Thymus (tissue), 11 donors: ENCODE measurements at regions not wholly inside any gene's neighbourhood (a gene's known extent, or its start where the extent isn't known, plus 50 kb on each side); places are given as distances from the start of the nearest gene placed in this dataset.

Experiments used
- DNase-seq, 9 donors: peaks; one replicate each; pipeline ENCODE4 v3.0.0-alpha.2; 2013; ENCODE audit warnings: low spot score in 9 of 9, low read depth in 6 of 9, missing footprints in 1 of 9
- H3K27ac ChIP-seq, 2 donors: one replicate each; pipeline ENCODE4 v1.5.1; 2013; ENCODE audit warnings: control low read depth in 1 of 2, low read depth in 1 of 2, low read length in 1 of 2, mild to moderate bottlenecking in 1 of 2, moderate library complexity in 1 of 2
- H3K27me3 ChIP-seq, 2 donors: one replicate each; pipeline ENCODE4 v1.5.1; 2013; ENCODE audit warnings: low read length in 1 of 2; ENCODE audit not compliant: control insufficient read depth in 2 of 2, insufficient read depth in 1 of 2
- H3K36me3 ChIP-seq, 2 donors: one replicate each; pipeline ENCODE4 v1.5.1; 2013; ENCODE audit warnings: low read length in 1 of 2, mild to moderate bottlenecking in 1 of 2, moderate library complexity in 1 of 2; ENCODE audit not compliant: control insufficient read depth in 2 of 2, insufficient read depth in 2 of 2
- H3K4me1 ChIP-seq, 2 donors: one replicate each; pipeline ENCODE4 v1.5.1; 2013; ENCODE audit warnings: low read length in 2 of 2; ENCODE audit not compliant: control insufficient read depth in 2 of 2, insufficient read depth in 2 of 2
- H3K4me3 ChIP-seq, 2 donors: one replicate each; pipeline ENCODE4 v1.5.1; 2013; ENCODE audit warnings: low read length in 2 of 2, control low read depth in 1 of 2, mild to moderate bottlenecking in 1 of 2
- H3K9me3 ChIP-seq, 2 donors: one replicate each; pipeline ENCODE4 v1.5.1; 2013; ENCODE audit warnings: low read length in 1 of 2, mild to moderate bottlenecking in 1 of 2; ENCODE audit not compliant: control insufficient read depth in 2 of 2, insufficient read depth in 1 of 2
- WGBS: extraction: QIAGEN DNeasy Blood & Tissue Kit; methylation state at CpG from one replicate; pipeline ENCODE4 v1.1.7; 2013; 5-methylcytosine and 5-hydroxymethylcytosine counted together
- donor health status: healthy.

DNA sequence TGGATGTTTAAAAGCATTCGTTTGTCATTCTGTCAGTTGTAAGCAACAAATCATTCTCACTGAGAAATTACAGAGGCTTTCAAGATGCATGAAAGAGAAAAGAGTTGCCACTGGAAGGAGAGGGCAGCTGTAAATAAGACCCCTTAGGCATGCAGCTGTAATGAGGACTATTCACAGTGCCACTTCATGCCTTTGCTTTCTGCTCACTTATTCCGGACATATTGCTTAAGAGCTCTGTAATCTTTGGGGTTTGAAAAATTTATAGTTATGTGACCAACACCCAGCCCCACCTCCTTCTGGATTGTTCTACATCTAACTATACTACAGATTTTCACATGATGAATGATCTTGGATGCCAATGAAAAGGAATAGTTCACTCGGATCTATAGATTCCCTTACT is 194.8 kb upstream of the DCN start:
- DNase-seq, result no peak
- Histone ChIP-seq H3K27ac (no peak overlapping the region), H3K36me3 (no peaks in the 10 kb centered on the region), H3K27me3 (no peaks in the 10 kb centered on the region), H3K9me3 (no peaks in the 10 kb centered on the region), H3K4me3 (no peak overlapping the region), H3K4me1 (peaks cover 0 to 6% of the 10 kb centered on the region in 2 donors)
- 96% methylated on average over 3 of the region's 3 CpGs for WGBS

DNA sequence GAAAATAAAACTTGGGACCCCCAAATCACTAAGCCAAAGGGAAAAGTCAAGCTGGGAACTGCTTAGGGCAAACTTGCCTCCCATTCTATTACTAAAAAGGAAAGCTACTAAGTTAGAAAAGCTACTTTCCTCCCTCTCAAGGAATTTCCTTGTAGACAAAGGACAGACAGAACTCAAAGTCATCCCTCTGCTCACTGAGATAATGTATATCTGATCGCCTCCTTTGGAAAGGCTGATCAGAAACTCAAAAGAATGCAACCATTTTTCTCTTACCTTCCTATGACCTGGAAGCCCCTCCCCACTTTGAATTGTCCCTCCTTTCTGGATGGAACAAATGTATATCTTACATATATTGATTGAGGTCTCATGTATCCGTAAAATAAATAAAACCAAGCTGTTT is 190.5 kb upstream of the DCN start:
- 98% methylated on average over 2 of the region's 2 CpGs for WGBS
- Histone ChIP-seq H3K4me1 (no peaks in the 10 kb centered on the region), H3K27ac (no peak overlapping the region), H3K9me3 (no peaks in the 10 kb centered on the region), H3K4me3 (no peak overlapping the region), H3K36me3 (no peaks in the 10 kb centered on the region), H3K27me3 (no peaks in the 10 kb centered on the region)
- no peak for DNase-seq

DNA sequence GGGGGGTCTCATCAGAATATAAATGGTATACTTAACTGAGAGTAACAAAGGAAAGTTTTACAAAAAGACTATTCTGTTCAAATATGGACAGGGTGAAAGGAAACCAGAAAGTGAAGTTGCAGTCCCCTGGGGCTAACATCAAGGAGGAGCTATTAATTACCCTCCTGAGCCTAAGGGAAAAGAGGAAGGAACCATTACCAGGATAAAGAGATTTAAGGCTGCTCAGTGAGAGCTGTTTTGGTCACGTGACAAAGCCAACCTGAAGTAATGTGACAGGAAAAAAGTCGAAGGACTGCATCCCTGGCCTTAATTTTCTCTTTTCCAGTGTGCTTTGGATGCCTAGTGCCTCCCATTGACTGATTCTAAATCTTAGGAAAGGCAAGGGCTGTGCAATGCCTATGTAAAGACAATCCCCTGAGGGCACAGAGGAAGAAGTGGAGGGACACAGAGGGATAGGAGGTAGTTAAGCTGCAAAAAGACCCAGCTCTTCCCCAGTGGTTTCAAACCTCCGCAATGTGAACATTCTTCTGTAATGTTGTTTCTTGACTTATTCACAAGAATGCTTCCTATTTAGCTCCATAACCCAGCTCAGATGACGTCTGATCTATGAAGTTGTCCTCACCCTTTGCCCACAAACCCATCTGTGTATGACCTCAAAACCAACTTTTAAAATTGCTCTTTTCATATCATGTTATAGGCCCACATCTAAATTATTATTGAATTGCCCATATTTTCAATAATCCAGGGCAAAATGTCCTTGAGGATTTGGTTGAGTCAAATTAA is 187.7 kb upstream of the DCN start:
- H3K4me3 ChIP-seq, result no peak overlapping the region
- no peaks in the 10 kb centered on the region for H3K27me3 ChIP-seq
- no peaks in the 10 kb centered on the region for H3K4me1 ChIP-seq
- 51% methylated on average over 4 of the region's 4 CpGs for WGBS
- no peak for DNase-seq
- H3K27ac ChIP-seq, result no peak overlapping the region
- H3K9me3 ChIP-seq, result no peaks in the 10 kb centered on the region
- no peaks in the 10 kb centered on the region for H3K36me3 ChIP-seq

DNA sequence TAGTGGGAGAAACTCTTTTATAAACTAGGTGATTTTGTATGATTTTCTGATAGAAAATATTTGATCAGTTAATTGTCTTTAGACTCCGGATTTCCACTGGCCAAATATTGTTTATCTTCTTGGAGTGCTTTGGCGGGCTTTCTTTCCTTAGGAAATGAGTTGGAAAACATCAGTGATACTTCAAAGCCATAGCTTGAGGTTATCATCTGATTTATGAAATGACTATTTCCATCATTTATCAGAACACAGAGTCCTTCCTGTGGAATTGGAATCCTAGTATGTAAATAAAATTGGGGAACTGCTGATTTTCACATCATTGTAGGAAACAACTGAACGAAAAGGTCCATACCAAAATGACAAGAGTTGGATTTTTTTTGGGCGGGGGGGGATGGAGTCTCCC is 186.0 kb upstream of the DCN start:
- no peak overlapping the region for H3K4me3 ChIP-seq
- no peaks in the 10 kb centered on the region for H3K27me3 ChIP-seq
- WGBS, result 93% methylated on average over 4 of the region's 4 CpGs
- no peak overlapping the region for H3K27ac ChIP-seq
- H3K36me3 ChIP-seq, result no peaks in the 10 kb centered on the region
- H3K4me1 ChIP-seq, result no peaks in the 10 kb centered on the region
- no peak for DNase-seq
- no peaks in the 10 kb centered on the region for H3K9me3 ChIP-seq

DNA sequence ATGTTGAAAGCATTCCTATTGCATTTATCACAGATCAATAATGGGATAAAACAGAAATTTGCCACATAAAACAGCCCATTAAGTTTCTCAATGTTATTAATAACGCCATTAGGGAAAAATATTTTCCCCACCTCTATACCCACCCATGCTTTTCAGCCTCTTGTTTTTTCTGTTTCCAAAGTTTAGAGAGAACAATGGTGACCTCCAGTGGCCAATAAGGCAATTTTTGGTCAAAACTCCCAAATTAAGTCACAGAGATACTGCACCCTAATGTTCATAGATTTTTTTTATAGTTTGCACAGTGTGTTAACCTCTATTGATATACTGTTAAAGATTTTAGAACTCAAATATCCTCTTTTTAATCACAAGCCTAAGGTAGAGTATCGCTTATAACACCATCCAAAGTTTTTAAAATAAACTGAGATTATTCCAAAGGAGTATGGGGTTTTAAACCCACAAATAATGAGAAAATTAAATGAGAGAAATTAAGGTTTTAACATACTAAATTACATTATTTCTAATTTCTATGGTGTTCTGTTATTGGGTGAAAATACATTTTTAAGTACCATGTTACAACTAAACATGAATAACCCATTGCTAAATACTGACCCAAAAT is 184.7 kb upstream of the DCN start:
- peak in 1 of 9 donors; percentile 29 for DNase-seq
- no peaks in the 10 kb centered on the region for H3K27me3 ChIP-seq
- no peaks in the 10 kb centered on the region for H3K36me3 ChIP-seq
- no peak overlapping the region for H3K4me3 ChIP-seq
- no peak overlapping the region for H3K27ac ChIP-seq
- H3K9me3 ChIP-seq, result no peaks in the 10 kb centered on the region
- H3K4me1 ChIP-seq, result no peaks in the 10 kb centered on the region
- 73% methylated on average over 2 of the region's 2 CpGs for WGBS

DNA sequence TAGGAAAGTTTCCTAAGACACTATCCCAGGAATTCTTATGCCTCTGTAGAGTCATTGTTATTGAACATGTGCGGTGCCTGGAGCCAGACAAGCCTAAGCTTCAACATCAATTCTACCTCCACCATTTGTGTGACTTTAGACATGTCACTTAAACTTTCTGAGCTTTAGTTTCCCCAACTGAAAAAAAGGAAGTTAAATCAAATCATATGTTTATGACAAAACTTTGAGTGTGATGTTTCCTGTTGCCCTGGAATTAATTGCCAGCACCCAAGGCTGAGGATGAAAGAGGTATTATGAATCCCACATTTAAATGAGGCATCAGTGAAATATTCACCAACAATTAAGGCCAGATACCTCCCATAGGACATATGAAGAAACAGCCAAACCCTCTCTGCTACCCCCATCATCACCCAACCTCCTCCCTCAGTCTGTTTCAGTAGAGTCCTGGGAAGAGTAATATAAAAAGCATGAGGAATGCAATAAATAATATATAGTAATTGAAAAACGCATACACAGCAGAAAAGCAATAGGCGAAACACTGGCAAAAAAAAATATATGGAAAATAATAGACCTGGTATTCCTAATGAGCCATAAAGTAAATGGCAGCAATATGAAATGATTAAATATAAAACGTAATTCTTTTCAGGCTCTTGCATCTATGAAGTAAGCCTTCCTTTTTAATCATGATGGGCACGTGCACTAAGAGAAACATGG is 182.0 kb upstream of the DCN start:
- Histone ChIP-seq H3K4me3 (no peak overlapping the region), H3K4me1 (no peaks in the 10 kb centered on the region), H3K9me3 (no peaks in the 10 kb centered on the region), H3K27ac (no peak overlapping the region), H3K36me3 (no peaks in the 10 kb centered on the region), H3K27me3 (no peaks in the 10 kb centered on the region)
- DNase-seq, result no peak
- WGBS, result 91% methylated on average over 5 of the region's 5 CpGs

DNA sequence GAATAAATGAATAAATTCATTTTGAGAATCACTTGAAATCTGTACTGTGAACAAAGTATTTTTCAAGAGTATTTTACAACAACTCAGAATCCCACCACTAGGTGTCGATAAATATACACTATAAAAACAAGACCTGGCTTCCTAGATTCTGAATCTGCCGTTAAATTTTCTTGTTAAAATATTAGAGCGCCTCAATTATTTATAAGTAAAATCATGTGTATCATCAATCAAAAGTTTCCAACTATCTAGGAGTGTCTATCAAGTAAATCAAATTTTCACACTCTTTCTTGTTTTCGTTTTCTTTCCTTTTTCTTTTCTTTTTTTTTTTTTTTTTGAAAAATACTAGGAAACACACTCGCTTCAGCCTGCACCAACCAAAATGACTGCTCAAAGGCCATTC is 179.2 kb upstream of the DCN start:
- no peak overlapping the region for H3K27ac ChIP-seq
- H3K4me3 ChIP-seq, result no peak overlapping the region
- H3K9me3 ChIP-seq, result no peaks in the 10 kb centered on the region
- no peaks in the 10 kb centered on the region for H3K36me3 ChIP-seq
- no peaks in the 10 kb centered on the region for H3K4me1 ChIP-seq
- DNase-seq, result peak; percentile 4 to 71 (median 43)
- H3K27me3 ChIP-seq, result no peaks in the 10 kb centered on the region
- whole genome bisulfite sequencing, result 48% methylated on average over 5 of the region's 5 CpGs

DNA sequence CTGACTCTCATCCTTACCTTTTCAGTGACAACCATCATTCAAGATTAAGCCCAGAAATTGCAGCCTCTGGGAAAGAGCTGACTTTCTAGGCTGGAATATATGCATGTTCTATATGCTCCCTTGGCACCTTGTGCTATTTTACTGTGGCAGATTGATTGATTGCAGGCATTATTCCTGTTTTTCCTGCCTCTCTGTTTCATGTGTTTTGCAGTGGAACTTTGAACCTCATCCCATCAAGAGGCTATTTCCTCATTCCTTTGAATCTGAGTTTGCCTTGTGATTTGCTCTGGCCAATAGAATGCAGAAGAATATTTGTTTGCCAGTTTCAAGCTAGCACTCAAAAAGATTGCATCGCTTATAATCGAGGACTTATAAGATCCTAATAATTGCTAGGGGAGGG is 174.8 kb upstream of the DCN start:
- WGBS, result 93% methylated on average over 2 of the region's 2 CpGs
- no peaks in the 10 kb centered on the region for H3K9me3 ChIP-seq

DNA sequence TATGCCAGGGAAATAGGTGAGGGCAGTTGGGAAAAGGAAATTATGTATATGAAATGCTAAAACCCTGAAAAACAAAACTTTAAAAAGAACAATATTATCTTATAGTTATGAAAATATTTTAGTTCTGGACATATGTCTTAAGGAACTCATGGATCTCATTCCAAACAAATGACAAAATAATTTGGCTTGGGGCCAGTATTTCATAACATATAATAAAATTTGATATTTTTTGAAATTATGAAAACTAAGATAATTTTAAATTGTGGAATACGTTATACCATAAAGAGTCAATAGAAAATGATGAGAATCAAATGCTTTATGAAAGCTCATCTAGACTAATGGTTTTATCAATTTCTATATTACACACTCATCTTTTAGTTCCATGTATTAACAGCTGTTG is 173.8 kb upstream of the DCN start:
- Histone ChIP-seq H3K27ac (no peak overlapping the region), H3K4me1 (no peaks in the 10 kb centered on the region), H3K27me3 (peaks cover 0 to 2% of the 10 kb centered on the region in 2 donors), H3K36me3 (no peaks in the 10 kb centered on the region), H3K9me3 (no peaks in the 10 kb centered on the region), H3K4me3 (no peak overlapping the region)
- WGBS, result 94% methylated on average over 1 of the region's 1 CpG
- DNase-seq, result no peak

More for the DNA sequence above, 174.8 kb upstream of the DCN start:
- no peak for DNase-seq
- no peaks in the 10 kb centered on the region for H3K36me3 ChIP-seq
- H3K4me3 ChIP-seq, result no peak overlapping the region
- peaks cover 0 to 2% of the 10 kb centered on the region in 2 donors for H3K27me3 ChIP-seq
- no peaks in the 10 kb centered on the region for H3K4me1 ChIP-seq
- H3K27ac ChIP-seq, result no peak overlapping the region
